Astrocyte (in vitro differentiated cells and primary cell): ENCODE measurements at regions not wholly inside any gene's neighbourhood (a gene's known extent, or its start where the extent isn't known, plus 50 kb on each side); places are given as distances from the start of the nearest gene placed in this dataset.

Source experiments
- EZH2 ChIP-seq: IDR thresholded peaks from 2 replicates; pipeline ENCODE4 v1.6.1; 2012; ENCODE audit warnings: mild to moderate bottlenecking, low read length, inconsistent platforms; ENCODE audit not compliant: insufficient read depth
- TF ChIP-seq, protein P1 (sequence below): IDR thresholded peaks from 2 replicates; pipeline ENCODE4 v1.5.1; 2011; ENCODE audit warnings: low read depth, mild to moderate bottlenecking, inconsistent platforms, low read length, moderate library complexity; ENCODE audit not compliant: insufficient read depth

DNA sequence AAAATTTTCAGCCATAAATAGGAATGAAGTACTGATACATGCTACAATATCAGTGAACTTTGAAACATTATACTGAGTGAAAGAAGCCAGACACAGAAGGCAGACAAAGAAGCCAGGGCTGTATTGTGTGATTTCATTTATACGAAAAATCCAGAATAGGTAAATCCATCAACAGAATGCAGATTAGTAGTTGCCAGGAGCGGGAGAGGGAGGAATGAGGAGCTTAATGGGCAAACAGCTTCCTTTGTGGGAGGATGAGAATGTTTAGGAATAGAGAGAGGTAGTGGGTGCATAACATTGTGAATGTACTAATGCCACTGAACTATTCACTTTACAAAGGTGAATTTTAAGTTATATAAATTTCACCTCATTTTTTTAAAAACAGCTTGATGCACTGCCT, 103.3 kb upstream of the SERTM1 start:
- TF ChIP-seq, protein P1, sequence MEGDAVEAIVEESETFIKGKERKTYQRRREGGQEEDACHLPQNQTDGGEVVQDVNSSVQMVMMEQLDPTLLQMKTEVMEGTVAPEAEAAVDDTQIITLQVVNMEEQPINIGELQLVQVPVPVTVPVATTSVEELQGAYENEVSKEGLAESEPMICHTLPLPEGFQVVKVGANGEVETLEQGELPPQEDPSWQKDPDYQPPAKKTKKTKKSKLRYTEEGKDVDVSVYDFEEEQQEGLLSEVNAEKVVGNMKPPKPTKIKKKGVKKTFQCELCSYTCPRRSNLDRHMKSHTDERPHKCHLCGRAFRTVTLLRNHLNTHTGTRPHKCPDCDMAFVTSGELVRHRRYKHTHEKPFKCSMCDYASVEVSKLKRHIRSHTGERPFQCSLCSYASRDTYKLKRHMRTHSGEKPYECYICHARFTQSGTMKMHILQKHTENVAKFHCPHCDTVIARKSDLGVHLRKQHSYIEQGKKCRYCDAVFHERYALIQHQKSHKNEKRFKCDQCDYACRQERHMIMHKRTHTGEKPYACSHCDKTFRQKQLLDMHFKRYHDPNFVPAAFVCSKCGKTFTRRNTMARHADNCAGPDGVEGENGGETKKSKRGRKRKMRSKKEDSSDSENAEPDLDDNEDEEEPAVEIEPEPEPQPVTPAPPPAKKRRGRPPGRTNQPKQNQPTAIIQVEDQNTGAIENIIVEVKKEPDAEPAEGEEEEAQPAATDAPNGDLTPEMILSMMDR: no peak
- no peak for TF ChIP-seq EZH2
